GM19438 (cell line): ENCODE measurements at regions not wholly inside any gene's neighbourhood (a gene's known extent, or its start where the extent isn't known, plus 50 kb on each side); places are given as distances from the start of the nearest gene placed in this dataset.

ENCODE experiments used
- ATAC-seq: cut with Tn5 transposase; IDR thresholded peaks from one replicate; pipeline ENCODE4 v1.9.1; 2021; ENCODE audit warnings: low read depth; ENCODE audit not compliant: unreplicated experiment

DNA sequence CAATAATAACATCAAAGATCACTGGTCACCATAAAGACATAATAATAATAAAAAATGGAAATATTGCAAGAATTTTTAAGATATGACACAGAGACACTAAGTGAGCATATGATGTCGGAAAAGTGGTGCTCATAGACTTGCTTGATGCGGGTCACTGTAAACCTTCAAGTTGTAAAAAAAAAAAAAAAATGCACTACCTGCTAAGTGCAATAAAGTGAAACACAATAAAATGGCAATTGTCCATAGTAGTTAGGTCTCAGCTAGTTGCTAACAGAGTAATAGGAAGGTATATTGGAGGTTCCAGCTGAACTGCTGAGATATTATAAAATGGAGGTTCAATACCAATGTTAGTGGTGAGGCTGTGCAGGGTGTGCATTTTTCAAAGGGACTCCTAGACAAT, 146.6 kb upstream of the MRPS22 start:
- ATAC-seq, result no peak

DNA sequence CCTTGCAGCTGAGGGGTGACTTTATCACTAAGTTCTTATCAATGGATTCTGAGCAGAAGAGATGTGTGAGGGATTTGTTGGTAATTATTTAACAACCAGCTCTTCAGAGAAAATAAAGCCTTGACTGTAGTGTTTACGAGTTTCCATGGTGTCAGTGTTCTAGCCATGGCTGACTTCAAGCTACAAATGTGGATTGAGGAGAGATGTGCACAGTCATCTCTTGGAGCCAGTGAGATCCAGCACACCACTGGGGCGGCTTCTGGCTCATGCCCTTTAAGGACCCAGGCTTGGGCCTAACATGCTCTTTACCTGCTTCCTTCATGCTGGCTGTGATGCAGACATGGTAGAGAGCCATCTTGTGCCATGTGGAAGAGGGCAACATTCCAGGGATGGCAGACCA, 145.6 kb upstream of the MRPS22 start:
- no peak for ATAC-seq

DNA sequence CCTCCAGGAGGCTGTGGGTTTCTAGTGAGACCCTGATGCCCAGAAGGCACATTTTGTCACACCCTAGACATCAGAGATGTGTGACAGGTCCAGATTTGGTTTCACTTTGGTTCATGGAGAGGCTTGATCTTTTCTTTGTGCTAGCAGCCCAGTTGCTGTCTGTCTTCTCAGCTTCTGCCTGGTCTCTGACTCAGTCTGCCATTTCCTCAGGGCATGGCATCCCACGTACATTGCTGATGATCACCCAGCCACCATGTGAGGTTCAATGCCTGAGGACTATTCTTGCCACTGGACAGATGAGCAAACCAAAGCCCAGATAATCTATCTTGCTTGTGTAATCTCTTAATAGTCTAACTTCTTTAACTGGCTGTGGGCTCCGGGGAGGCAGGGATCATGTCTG, 144.9 kb upstream of the MRPS22 start:
- ATAC-seq, result no peak

DNA sequence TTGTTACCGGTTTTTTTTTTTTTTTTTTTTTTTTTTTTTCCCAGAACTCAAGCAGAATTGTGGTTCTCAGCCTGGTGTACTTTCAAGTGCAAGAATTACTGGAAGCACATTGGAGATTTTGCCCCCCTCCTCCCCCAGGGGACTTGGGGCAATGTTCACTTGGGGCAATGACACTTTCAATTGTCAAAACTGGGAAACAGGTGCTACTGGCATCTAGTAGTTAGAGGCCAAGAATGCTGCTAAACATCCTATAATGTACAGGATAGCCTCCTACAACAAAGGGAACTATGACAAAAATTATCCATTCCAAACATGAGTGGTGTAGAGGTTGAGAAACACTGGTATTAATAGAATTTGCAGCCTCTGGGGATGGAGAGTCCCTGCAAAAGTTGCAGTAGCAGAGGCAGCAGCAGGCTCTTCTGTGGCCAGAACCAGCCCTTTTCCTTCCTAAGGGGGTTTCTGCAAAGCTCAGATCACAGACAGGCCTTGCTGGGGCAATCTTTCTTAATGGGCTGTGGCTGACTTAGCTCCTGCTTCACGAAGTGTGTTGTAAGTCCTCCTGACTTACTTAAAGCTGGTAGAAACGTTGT, 144.3 kb upstream of the MRPS22 start:
- ATAC-seq, result no peak

DNA sequence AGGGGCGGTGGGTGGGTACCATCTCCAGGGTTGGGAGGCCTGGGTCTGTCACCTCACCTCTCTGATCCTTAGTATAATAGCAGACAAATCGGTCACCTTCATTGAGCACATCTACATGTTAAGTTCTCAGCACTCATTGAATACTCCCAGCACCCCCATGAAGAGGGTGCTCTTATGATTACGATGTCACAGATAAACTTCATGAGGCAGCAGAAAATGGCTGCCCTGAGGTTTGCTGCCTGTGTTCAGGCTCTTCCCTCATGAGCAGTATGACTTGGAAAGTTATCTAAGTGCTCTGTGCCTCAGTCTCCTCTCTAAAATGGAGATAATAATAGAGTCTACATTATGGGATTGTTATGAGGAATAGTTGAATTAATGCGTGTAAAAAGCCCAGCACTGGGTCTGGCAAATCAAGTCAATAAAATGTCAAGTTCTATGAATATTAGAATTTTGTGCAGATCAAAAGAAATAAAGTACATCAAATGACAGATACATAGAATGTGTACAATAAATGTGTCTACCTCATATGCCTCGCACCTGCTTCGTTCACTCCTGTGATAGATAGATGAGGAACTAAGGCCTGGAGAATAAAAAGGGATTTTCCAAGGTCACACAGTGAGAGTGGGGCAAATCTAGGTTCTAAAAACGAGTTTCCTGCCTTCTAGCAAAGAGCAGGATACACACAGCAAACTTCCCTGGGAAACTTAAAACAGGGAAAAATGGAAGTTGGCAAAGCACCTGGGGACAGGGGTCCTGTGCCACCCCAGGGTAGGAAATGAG, 142.2 kb upstream of the MRPS22 start:
- ATAC-seq, result no peak

DNA sequence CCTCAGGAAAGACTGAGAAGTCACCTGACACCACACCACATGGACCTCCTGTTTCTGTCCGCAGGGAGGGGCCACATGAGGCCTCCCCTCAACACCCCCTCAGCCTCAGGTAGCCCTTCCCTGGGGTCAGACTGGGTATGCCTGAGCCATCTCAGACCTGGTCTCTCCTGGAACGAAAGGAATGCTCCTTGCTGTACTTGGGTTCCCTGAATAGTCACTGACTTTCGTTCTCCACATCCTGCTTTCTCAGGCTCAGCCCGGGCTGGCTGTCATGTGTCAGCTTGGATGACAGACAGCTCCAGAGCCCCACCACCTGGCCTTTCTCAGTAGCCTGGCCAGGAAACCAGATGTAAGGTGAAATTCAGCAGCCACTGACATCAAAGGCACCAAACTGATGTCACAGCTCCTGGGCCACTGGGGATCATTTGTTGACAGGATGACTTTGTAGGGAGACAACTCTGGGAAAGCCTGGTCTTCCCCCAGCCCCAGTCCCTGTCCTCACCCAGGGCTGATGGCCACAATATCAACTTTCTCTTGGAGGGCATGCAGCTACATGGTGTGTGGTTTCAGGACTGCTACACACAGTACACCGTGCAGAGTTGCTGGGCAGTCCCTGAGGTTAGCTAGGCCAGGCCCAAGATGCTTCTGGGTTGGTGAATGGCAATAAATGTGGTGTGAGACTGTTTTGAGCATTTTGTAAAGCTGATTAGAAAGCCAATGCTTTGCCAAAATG, 141.4 kb upstream of the MRPS22 start:
- peak; percentile 63 for ATAC-seq

DNA sequence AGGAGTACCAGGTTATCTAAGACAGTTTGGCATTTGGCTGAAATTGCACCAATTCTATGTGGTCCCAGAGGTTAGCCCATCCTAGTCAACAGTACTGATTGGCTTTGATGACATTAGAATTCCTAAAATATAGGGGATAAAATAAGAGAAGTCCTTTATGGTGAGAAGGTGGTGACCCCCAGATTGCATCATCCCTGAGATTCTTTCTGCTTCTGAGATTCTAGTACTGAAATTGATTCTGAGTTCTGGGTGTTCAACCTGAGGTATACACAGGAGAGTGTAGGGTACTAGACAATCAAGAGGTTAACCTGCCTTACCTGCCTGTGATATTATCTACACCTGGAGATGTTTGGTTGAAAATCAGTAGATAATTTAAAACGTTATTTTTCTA, 140.9 kb upstream of the MRPS22 start:
- ATAC-seq, result no peak

DNA sequence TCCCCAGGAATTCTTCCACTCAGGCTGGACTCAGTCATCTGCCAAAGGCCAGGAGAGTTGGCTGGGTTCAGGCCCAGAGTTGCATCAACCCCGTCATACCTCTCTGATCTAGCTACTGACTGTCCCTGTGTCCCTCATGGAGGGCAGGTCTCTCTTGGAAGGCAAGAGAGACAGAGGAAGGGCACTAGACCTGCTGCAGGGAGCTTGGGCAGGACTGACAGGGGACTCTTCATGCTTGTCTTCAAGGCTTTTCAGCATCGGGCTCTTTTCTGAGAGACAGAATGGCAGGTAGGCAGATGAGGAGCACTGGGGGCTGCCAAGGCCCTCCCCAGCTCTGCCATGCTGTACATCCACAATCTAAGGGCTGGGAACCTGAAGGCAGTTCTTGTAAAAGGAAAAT, 140.1 kb upstream of the MRPS22 start:
- no peak for ATAC-seq

DNA sequence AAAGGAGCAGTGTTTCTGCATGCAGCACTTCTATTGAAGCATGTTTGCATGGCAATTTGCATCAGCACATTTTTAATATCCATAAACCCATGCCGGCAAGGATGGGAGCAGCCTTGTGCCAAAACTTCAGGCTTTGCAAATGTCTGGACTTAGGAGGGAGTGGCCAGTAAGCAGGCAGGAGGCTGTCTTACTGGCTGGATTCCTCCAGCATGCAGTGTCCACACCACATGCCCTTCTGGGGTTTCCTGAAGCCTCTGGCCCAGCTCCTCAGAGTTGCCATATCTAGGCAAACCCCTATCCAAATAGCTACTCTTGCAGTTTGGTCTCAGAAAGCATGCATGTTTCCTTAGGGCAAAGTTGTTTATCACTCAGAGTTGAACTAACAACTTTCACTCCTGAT, 139.1 kb upstream of the MRPS22 start:
- ATAC-seq, result no peak

DNA sequence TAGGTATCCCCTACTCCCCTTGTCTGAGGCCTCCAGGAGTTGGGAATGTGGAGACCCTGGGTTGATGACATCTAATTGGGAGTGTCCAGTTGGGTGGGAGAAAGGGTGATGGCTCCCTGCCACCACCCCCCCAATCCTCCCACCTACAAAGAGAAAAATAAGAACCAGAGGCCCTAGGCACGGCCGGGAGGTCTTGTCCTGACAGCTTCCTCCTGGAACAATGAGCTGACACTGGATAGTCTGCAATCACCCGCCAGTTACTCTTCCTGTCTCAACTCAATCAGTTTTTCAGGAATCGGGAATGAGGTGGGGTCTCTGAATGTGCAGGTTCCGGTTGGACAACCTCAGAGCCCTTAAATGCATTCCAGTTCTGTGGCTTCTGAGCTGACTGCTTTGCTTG, 129.9 kb upstream of the MRPS22 start:
- no peak for ATAC-seq

DNA sequence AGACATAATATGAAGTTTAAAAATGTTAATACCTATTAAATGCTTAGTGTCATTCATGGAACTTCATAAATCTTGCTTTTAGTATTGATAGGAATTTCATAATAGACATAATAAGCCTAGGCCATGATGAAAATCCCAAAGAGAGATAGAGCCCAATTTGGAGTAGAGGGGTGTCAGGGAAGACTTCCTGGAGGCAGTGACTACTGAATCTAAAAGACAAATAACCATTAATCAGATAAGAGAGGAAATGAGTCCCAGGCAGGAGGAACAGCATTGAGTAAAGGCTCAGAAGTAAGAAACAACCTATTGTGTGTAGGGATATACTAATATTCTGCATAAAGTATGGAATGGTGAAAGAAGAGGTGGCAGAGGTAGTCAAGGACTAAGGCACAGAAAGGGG, 126.9 kb upstream of the MRPS22 start:
- no peak for ATAC-seq

DNA sequence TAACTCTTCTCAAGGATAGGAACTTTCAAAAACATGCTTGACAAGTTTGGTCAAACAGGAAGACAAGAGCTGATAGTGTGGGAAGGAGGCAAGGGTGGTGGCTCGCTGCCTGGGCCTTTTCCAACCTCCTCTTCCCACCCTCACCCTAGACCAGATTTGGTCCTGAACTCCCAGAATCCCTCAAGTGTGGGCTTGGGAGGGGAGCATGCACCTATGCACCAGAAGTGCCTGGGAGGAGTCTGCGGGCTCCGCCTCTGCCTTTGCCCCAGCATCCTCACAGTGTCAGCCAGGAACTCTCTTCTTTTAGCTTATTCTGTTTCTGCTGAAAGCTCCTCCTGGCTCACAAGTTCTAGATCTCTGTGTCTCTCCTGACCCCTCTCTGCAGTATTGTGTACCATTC, 126.2 kb upstream of the MRPS22 start:
- no peak for ATAC-seq

DNA sequence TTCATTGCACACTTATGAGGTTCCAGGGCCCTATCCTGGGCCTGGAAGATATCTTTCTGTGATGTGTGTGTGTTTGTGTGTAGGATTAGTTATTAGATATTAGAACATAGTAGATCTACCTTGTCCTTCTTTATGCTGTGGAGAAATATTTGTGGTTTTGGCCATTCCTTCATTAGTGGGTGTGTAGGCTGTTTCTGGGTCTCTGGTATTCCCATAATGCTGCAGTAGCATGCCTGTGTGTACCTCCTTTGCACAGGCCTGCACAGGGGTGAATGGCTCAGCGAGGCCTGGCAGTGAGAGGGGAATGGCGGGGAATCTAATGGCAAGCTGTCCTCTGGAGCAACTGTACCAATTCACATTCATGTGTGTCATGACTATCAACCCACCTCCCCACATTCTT, 125.8 kb upstream of the MRPS22 start:
- no peak for ATAC-seq

DNA sequence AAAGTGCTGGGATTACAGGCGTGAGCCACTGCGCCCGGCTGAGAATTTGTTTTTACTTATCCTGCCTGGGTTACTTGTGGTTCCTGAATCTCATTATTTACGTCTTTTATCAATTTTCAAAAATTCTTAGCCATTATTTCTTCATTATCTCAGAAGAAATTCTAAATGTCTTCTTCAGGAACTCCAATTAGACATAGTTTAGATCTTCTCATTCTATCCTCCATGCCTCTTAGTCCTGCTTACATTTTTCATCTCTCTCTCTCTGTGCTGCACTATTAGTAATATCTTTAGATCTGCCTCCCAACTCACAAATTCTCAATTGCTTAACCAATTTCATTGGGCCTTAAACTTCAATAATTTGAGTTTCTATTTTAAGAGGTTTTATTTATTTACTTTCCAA, 124.4 kb upstream of the MRPS22 start:
- ATAC-seq, result no peak

DNA sequence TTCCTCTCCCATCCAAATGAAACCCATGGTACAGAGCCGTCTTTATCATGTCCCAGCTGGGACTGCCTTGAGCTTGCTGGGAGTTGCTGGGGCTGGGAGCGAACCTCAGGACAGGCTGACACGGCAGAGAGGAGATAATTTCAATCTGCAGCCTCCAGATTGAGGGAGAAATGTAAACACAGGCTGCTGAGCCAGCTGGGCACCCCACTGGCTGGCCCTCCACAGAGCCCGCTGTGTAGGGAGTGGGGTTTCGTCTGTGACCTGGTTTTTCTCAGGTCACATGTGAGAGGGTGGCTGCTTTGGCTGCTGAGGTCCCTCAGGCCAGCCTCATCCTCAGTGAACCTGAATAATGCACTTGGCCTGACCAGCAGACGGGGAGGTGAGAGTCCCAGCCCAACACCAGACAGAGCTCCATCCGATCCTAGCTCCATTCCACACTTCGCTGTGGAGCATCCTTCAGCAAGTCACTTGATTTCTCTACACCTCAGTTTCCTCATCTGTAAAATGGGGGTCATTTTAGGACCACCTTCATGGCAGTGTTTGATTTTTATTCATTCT, 121.6 kb upstream of the MRPS22 start:
- no peak for ATAC-seq

DNA sequence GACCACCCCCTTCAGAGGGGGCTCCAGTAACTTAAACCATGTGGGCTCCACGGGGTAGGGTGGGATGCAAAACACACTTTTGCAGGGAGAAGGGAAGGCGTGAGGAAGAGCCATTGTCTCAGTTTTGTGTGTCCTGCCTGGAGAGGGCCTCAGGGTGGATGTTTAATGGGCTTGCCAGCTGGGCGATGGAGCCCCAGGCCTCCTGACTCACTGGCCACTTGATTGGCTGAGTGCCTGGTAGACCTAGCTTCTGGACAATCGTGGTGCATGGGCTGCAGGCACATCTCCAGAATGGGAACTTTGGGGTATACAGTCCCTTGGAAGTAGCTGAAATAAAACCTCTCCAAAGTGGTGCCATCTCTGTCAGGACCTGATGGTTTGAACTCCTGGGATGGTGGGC, 118.3 kb upstream of the MRPS22 start:
- no peak for ATAC-seq

DNA sequence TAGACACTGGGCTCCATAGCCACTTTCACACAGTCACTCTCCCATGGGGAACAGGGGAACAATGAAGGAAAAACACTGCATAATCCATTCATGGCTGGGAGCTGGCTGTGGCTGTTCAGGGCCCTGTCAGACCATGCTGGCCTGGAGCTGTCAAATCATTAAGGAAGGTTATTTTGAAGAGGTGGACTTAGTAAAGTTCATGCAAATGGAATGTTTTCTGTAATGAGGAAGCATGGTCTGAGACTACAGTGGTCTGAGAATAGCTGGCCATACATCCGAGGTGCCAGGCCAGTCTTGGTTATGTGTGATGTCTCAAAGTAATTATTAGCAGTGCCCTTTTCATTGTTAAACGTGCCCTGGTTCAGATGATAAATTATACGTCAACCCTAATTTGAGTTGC, 117.1 kb upstream of the MRPS22 start:
- ATAC-seq, result no peak

DNA sequence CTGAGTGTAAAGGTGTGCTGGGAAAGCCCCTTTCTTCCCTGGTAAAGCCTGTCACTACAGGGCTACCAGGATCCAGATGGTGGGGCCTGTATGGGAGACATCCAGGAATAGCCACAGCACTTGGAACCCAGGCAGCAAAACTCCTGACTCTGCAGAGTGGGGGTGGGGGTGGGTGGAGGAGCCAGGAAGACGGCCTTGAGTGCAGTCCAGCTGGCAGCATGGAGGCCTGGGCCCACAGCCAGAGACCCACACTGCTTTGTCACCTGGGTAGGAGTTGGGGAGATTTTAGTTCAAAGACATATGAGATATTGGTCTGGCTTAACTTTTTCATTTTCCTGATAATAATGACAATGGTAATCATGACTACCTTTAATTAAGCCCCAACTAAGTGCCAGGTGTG, 116.7 kb upstream of the MRPS22 start:
- no peak for ATAC-seq

DNA sequence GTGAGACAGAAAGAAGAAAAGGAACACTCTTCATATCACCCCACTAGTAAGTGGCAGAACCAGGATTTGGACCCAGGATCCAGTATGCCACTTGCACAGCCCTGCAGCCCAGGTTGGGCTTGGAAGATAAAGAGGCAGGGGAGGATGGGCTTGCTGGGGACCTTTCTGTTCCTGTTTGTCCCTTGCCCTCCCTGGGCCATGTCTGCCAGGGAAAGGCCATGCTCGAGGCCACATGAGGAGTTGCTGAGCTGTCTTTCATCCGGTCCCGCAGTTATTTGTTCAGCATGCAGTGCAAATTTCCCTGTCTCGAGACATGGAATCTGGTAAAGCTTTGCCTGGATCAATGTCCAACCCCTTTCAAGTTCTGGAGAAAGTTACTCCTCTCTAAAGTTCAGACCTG, 116.0 kb upstream of the MRPS22 start:
- ATAC-seq, result no peak

DNA sequence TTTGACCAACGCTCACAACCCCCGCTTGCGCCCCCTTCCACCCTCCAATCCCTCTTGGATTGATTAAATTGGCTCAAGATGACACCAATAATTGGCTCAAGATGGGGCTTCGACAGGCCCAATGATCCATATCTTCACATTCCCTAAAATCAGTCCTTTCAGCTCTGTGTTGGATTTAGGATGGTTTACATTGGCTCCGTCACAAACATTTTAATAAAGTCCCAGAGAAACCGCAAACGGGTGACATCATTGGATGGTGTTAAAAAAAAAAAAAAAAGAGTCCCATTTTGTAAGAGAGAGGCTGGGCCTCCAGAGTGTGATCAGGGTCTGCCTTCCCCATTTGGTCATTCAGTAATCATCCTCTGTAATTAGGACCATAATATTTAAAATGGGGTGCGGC, 113.4 kb upstream of the MRPS22 start:
- ATAC-seq, result no peak

DNA sequence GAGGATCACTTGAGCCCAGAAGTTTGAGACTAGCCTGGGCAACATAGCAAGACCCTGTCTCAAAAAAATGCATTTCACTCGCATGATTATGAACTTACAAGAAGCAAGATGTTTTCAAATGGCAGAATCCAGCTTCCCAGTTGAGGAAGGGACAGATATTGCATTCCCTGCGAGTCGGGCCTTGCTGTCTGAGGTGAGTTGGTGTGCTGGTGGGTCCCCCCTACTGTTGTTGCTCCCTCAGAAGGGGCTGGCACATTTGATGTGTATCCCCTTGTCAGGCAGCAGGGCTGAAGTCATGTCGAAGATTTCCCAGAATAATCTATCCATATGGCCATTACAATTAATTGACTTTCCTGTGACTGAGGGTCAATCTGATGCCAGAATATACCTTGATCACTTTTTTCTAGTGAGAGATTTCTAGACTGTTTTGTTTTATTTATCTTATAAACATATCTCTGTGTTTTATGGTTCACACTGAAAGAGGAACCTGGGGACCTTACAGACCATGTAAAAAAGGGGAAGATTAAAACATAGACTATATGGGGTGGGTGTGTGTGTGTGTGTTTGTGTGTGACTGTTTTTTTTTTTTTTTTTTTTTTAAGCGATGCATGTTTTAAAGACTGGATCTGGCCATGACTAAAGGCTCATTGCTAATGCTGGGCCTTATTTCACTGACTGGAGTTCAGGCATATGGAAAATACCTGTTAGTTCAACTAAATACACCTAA, 112.1 kb upstream of the MRPS22 start:
- ATAC-seq, result no peak
